ENCODE measurements at regions not wholly inside any gene's neighbourhood (a gene's known extent, or its start where the extent isn't known, plus 50 kb on each side); places are given as distances from the start of the nearest gene placed in this dataset.
A peak's percentile ranks its signal among the peaks of the same experiment; 100 is the strongest.

- DNase-seq, result no peak
- Histone ChIP-seq H2AK5ac (ENCODE audit: low read length, severe bottlenecking) (no peak overlapping the region), H2BK15ac (ENCODE audit: low read depth, poor library complexity, severe bottlenecking) (no peak overlapping the region), H3K27me3 (ENCODE audit: control insufficient read depth in 1 of 2, insufficient read depth in 1 of 2, low read length in 2 of 2) (no peaks in the 10 kb centered on the region), H3K4me3 (ENCODE audit: insufficient read depth in 1 of 2, low read depth in 1 of 2, low read length in 2 of 2) (no peak overlapping the region), H3K36me3 (ENCODE audit: control insufficient read depth in 1 of 2, insufficient read depth in 2 of 2, low read depth in 1 of 2, low read length in 2 of 2) (no peaks in the 10 kb centered on the region), H3K4me2 (ENCODE audit: low read length, poor library complexity, severe bottlenecking) (no peak overlapping the region), H3K23ac (ENCODE audit: low read length in 2 of 2) (no peak overlapping the region), H2BK120ac (ENCODE audit: low read depth, low read length) (no peak overlapping the region), H3K18ac (ENCODE audit: low read depth in 1 of 2, low read length in 2 of 2) (no peak overlapping the region), H3K4me1 (ENCODE audit: control insufficient read depth, insufficient read depth, low read depth, low read length) (no peaks in the 10 kb centered on the region), H3K27ac (ENCODE audit: low read length, poor library complexity, severe bottlenecking) (no peak overlapping the region), H3K4ac (ENCODE audit: low read depth in 1 of 2, low read length in 2 of 2) (no peak overlapping the region), H3K9ac (ENCODE audit: low read length) (no peak overlapping the region), H2BK12ac (ENCODE audit: low read length in 2 of 2) (no peak overlapping the region), H3K14ac (ENCODE audit: low read length in 2 of 2) (no peak overlapping the region), H3K9me3 (ENCODE audit: control insufficient read depth, low read length) (no peaks in the 10 kb centered on the region), H2AFZ (ENCODE audit: low read depth, low read length) (no peak overlapping the region), H2BK5ac (ENCODE audit: low read depth, low read length, poor library complexity, severe bottlenecking) (no peak overlapping the region), H4K8ac (ENCODE audit: low read length) (no peak overlapping the region), H3K79me1 (replicated peaks; ENCODE audit: low read length, poor library complexity, severe bottlenecking) (no peaks in the 10 kb centered on the region), H4K91ac (ENCODE audit: low read length) (no peak overlapping the region)
- WGBS, result no CpG with 5 or more reads among the region's 1 CpG
Observed at GRCh38 chr3:163914567-163914966, 1163.7 kb downstream of the SI start.

- Histone ChIP-seq H2BK120ac (ENCODE audit: low read depth, low read length) (no peak overlapping the region), H3K27me3 (ENCODE audit: control insufficient read depth in 1 of 2, insufficient read depth in 1 of 2, low read length in 2 of 2) (no peaks in the 10 kb centered on the region), H2BK12ac (ENCODE audit: low read length in 2 of 2) (no peak overlapping the region), H3K4me3 (ENCODE audit: insufficient read depth in 1 of 2, low read depth in 1 of 2, low read length in 2 of 2) (no peak overlapping the region), H2BK15ac (ENCODE audit: low read depth, poor library complexity, severe bottlenecking) (no peak overlapping the region), H3K27ac (ENCODE audit: low read length, poor library complexity, severe bottlenecking) (no peak overlapping the region), H3K36me3 (ENCODE audit: control insufficient read depth in 1 of 2, insufficient read depth in 2 of 2, low read depth in 1 of 2, low read length in 2 of 2) (no peaks in the 10 kb centered on the region), H3K9ac (ENCODE audit: low read length) (no peak overlapping the region), H4K8ac (ENCODE audit: low read length) (no peak overlapping the region), H3K23ac (ENCODE audit: low read length in 2 of 2) (no peak overlapping the region), H3K18ac (ENCODE audit: low read depth in 1 of 2, low read length in 2 of 2) (no peak overlapping the region), H2AFZ (ENCODE audit: low read depth, low read length) (no peak overlapping the region), H3K4me2 (ENCODE audit: low read length, poor library complexity, severe bottlenecking) (no peak overlapping the region), H3K4ac (ENCODE audit: low read depth in 1 of 2, low read length in 2 of 2) (no peak overlapping the region), H3K14ac (ENCODE audit: low read length in 2 of 2) (no peak overlapping the region), H3K4me1 (ENCODE audit: control insufficient read depth, insufficient read depth, low read depth, low read length) (no peaks in the 10 kb centered on the region), H4K91ac (ENCODE audit: low read length) (no peak overlapping the region), H3K9me3 (ENCODE audit: control insufficient read depth, low read length) (no peaks in the 10 kb centered on the region), H3K79me1 (replicated peaks; ENCODE audit: low read length, poor library complexity, severe bottlenecking) (no peaks in the 10 kb centered on the region), H2AK5ac (ENCODE audit: low read length, severe bottlenecking) (no peak overlapping the region), H2BK5ac (ENCODE audit: low read depth, low read length, poor library complexity, severe bottlenecking) (no peak overlapping the region)
- no peak for DNase-seq
- WGBS, result 96% methylated on average over 7 of the region's 7 CpGs
Observed at GRCh38 chr3:163891771-163892170, 1186.5 kb downstream of the SI start.

- H3K23ac ChIP-seq (ENCODE audit: low read length in 2 of 2), result no peak overlapping the region
- 0% methylated on average over 1 of the region's 2 CpGs for WGBS
- H3K4me1 ChIP-seq (ENCODE audit: control insufficient read depth, insufficient read depth, low read depth, low read length), result no peaks in the 10 kb centered on the region
- no peak overlapping the region for H2BK12ac ChIP-seq (ENCODE audit: low read length in 2 of 2)
- no peak for DNase-seq
- H4K91ac ChIP-seq (ENCODE audit: low read length), result no peak overlapping the region
- H4K8ac ChIP-seq (ENCODE audit: low read length), result no peak overlapping the region
- H3K27me3 ChIP-seq (ENCODE audit: control insufficient read depth in 1 of 2, insufficient read depth in 1 of 2, low read length in 2 of 2), result no peaks in the 10 kb centered on the region
- no peaks in the 10 kb centered on the region for H3K36me3 ChIP-seq (ENCODE audit: control insufficient read depth in 1 of 2, insufficient read depth in 2 of 2, low read depth in 1 of 2, low read length in 2 of 2)
- H3K4me3 ChIP-seq (ENCODE audit: insufficient read depth in 1 of 2, low read depth in 1 of 2, low read length in 2 of 2), result no peak overlapping the region
- H3K14ac ChIP-seq (ENCODE audit: low read length in 2 of 2), result no peak overlapping the region
- H3K9me3 ChIP-seq (ENCODE audit: control insufficient read depth, low read length), result no peaks in the 10 kb centered on the region
- no peak overlapping the region for H3K4me2 ChIP-seq (ENCODE audit: low read length, poor library complexity, severe bottlenecking)
- peak overlapping the region; percentile 39 for H2AFZ ChIP-seq (ENCODE audit: low read depth, low read length)
- no peak overlapping the region for H2BK120ac ChIP-seq (ENCODE audit: low read depth, low read length)
- no peak overlapping the region for H2BK15ac ChIP-seq (ENCODE audit: low read depth, poor library complexity, severe bottlenecking)
- no peak overlapping the region for H3K9ac ChIP-seq (ENCODE audit: low read length)
- no peak overlapping the region for H2BK5ac ChIP-seq (ENCODE audit: low read depth, low read length, poor library complexity, severe bottlenecking)
- no peak overlapping the region for H3K27ac ChIP-seq (ENCODE audit: low read length, poor library complexity, severe bottlenecking)
- H2AK5ac ChIP-seq (ENCODE audit: low read length, severe bottlenecking), result no peak overlapping the region
- no peak overlapping the region for H3K4ac ChIP-seq (ENCODE audit: low read depth in 1 of 2, low read length in 2 of 2)
- H3K79me1 ChIP-seq (replicated peaks; ENCODE audit: low read length, poor library complexity, severe bottlenecking), result no peaks in the 10 kb centered on the region
- H3K18ac ChIP-seq (ENCODE audit: low read depth in 1 of 2, low read length in 2 of 2), result no peak overlapping the region
Observed at GRCh38 chr3:163890661-163891060, 1187.6 kb downstream of the SI start.

DNA sequence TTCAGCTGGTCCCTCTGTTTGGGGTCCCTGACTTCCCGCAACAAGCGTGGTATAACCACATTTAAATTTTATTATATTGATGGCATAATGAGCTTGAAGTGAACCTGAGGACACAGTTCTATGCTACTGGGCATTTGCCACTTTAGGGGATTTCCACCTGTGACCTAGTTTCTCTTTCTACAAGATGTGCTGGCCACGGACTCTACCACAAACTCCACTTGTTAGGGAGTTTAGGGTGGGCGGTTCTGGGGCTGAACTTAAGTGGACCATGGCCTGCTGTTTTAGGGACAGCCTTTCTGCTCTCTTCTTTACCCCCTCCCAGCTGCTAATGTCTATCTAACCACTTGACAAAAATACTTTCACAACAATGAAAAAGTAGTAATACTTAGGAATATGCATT is 1199.1 kb downstream of the SI start:
- Histone ChIP-seq H4K8ac (ENCODE audit: low read length) (no peak overlapping the region), H3K4ac (ENCODE audit: low read depth in 1 of 2, low read length in 2 of 2) (no peak overlapping the region), H2BK15ac (ENCODE audit: low read depth, poor library complexity, severe bottlenecking) (no peak overlapping the region), H3K18ac (ENCODE audit: low read depth in 1 of 2, low read length in 2 of 2) (no peak overlapping the region), H3K4me3 (ENCODE audit: insufficient read depth in 1 of 2, low read depth in 1 of 2, low read length in 2 of 2) (no peak overlapping the region), H3K79me1 (replicated peaks; ENCODE audit: low read length, poor library complexity, severe bottlenecking) (no peaks in the 10 kb centered on the region), H3K36me3 (ENCODE audit: control insufficient read depth in 1 of 2, insufficient read depth in 2 of 2, low read depth in 1 of 2, low read length in 2 of 2) (no peaks in the 10 kb centered on the region), H3K27ac (ENCODE audit: low read length, poor library complexity, severe bottlenecking) (no peak overlapping the region), H3K23ac (ENCODE audit: low read length in 2 of 2) (no peak overlapping the region), H3K14ac (ENCODE audit: low read length in 2 of 2) (no peak overlapping the region), H2AK5ac (ENCODE audit: low read length, severe bottlenecking) (no peak overlapping the region), H2BK120ac (ENCODE audit: low read depth, low read length) (no peak overlapping the region), H3K9me3 (ENCODE audit: control insufficient read depth, low read length) (peaks cover 21% of the 10 kb centered on the region), H2BK5ac (ENCODE audit: low read depth, low read length, poor library complexity, severe bottlenecking) (no peak overlapping the region), H3K27me3 (ENCODE audit: control insufficient read depth in 1 of 2, insufficient read depth in 1 of 2, low read length in 2 of 2) (no peaks in the 10 kb centered on the region), H3K9ac (ENCODE audit: low read length) (no peak overlapping the region), H3K4me1 (ENCODE audit: control insufficient read depth, insufficient read depth, low read depth, low read length) (no peaks in the 10 kb centered on the region), H2BK12ac (ENCODE audit: low read length in 2 of 2) (no peak overlapping the region), H3K4me2 (ENCODE audit: low read length, poor library complexity, severe bottlenecking) (no peak overlapping the region), H4K91ac (ENCODE audit: low read length) (no peak overlapping the region), H2AFZ (ENCODE audit: low read depth, low read length) (no peak overlapping the region)
- DNase-seq, result no peak
- WGBS, result 100% methylated on average over 2 of the region's 4 CpGs

All from mesenchymal stem cell (in vitro differentiated cells and primary cell).